AG04450 (cell line): ENCODE measurements at regions not wholly inside any gene's neighbourhood (a gene's known extent, or its start where the extent isn't known, plus 50 kb on each side); places are given as distances from the start of the nearest gene placed in this dataset.

Experiments
- CTCF ChIA-PET: fragments of 300-600, 350-600 bp; formaldehyde crosslinking; extraction: SDS; loops from one replicate; lab custom pipeline; 2022; ENCODE audit warnings: antibody characterized with exemption, inconsistent platforms; lab: Charles Lee
- POLR2A ChIA-PET: fragments of 350-600 bp; formaldehyde crosslinking; extraction: SDS; loops from one replicate; lab custom pipeline; 2021; ENCODE audit warnings: antibody characterized with exemption, inconsistent platforms; lab: Yijun Ruan, JAX
- DNase-seq: peaks from one replicate; pipeline ENCODE4 v3.0.0-alpha.2; 2011; ENCODE audit warnings: low read depth, low spot score
- H3K27ac ChIP-seq: one replicate; pipeline ENCODE4 v1.5.1; 2012; ENCODE audit warnings: low read depth, low read length, control low read depth
- H3K27me3 ChIP-seq: one replicate; pipeline ENCODE4 v1.6.0; 2012; ENCODE audit warnings: low read length; ENCODE audit not compliant: control insufficient read depth, insufficient read depth
- H3K4me3 ChIP-seq: 2 replicates; pipeline ENCODE4 v1.5.1; 2011; ENCODE audit warnings: mild to moderate bottlenecking, low read depth, low read length, control low read depth
- H3K9me3 ChIP-seq: 2 replicates; pipeline ENCODE4 v1.5.1; 2012; ENCODE audit warnings: low read length; ENCODE audit not compliant: control insufficient read depth, insufficient read depth
- CTCF ChIP-seq: IDR thresholded peaks from 2 replicates; pipeline ENCODE4 v1.5.1; 2011; ENCODE audit warnings: low read depth, low read length, control low read depth, inconsistent platforms

DNA sequence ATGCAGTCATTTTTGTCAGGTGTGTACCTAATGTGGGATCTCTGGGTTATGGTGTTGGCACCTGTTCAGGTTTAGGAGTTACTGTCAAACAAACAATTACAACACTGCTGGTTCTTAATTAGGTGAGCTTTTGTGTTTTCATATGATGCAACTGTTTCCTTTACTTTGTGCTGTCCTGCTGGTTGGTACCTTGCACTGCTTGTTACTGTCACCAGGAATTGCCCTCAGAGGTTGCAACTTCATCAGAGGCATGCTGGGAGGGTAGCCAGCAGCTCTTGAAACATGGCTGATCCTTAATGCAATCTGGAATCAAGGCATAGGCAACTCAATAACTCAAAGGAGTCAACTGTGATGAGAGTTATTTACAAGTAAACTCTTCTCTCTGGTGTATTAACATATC, 400.3 kb downstream of the MIAT start:
- no peak for TF ChIP-seq CTCF
- Histone ChIP-seq H3K27me3 (peaks cover 34% of the 10 kb centered on the region), H3K4me3 (no peak overlapping the region), H3K27ac (no peak overlapping the region), H3K9me3 (no peaks in the 10 kb centered on the region)
- DNase-seq = no peak
- POLR2A ChIA-PET = no interaction called here
- CTCF ChIA-PET = no interaction called here

DNA sequence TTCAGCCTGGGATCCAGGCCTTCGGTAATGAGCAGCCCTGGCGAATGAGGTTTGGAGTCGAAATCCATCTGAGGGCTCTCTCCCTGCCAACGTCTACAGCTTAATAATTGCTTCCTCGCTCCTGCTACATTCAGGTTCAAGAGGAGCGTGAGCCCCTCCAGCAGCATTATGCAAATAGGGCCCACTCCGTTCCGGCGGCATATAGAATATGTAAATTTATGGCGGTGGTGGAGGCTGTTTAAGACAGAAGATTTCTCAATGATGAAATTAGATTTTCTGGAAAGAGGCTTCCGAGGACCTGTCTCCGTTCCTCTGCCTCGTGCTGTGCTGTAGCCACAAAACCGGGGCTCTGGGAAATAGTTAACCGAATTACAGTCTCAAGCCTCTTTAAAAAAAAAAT, 402.8 kb downstream of the MIAT start:
- no peaks in the 10 kb centered on the region for H3K9me3 ChIP-seq
- ChIA-PET POLR2A (no interaction called here), CTCF (no interaction called here)
- H3K27me3 ChIP-seq = peaks cover 42% of the 10 kb centered on the region
- no peak overlapping the region for H3K4me3 ChIP-seq
- no peak overlapping the region for H3K27ac ChIP-seq
- no peak for DNase-seq
- TF ChIP-seq CTCF = no peak

GRCh38 chr22:27062910-27063309, 405.5 kb downstream of the MIAT start:
- CTCF ChIA-PET = no interaction called here
- no peak for TF ChIP-seq CTCF
- DNase-seq = no peak
- Histone ChIP-seq H3K27ac (no peak overlapping the region), H3K4me3 (no peak overlapping the region), H3K9me3 (no peaks in the 10 kb centered on the region), H3K27me3 (peaks cover 40% of the 10 kb centered on the region)
- POLR2A ChIA-PET = no interaction called here

DNA sequence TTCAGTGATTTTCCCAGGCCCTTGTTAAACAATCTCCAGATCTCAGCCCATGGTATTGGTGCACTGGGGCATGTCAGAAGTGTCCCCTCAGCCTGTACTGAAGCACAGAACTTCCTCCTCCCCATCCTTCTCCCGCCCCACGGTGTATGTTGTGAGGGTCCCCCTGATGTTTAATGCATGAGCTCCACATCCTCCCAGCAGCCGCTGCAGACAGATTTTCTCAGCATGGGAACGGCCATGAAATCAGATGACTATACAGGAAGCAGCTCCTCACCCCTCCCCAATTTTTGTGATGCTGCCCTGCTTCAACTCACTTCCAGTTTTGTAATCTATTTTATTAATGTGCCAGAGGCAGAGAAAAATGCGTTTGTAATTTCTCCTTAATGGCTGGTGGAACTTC, 406.0 kb downstream of the MIAT start:
- ChIA-PET POLR2A (no interaction called here), CTCF (no interaction called here)
- H3K4me3 ChIP-seq = no peak overlapping the region
- no peak overlapping the region for H3K27ac ChIP-seq
- DNase-seq = no peak
- no peak for TF ChIP-seq CTCF
- H3K9me3 ChIP-seq = no peaks in the 10 kb centered on the region
- peaks cover 37% of the 10 kb centered on the region for H3K27me3 ChIP-seq

DNA sequence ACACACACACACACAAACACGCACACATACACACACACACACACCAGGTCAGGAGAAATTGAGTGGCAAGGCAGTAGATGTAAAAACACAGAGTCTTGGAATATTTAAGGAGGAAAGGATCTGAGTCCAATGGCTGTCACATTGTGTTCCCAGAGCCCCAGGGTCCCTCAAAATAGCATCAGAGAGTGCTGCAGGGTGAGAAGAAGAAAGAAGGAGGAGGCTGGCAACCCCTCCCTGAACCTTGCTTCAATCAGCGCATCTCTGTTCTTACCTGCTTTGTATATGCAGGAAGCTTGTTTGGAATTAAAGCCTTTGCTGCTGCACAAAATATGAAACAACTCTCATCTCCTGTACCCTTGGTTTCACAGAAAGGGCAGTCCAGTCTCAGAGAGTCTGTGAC, 406.5 kb downstream of the MIAT start:
- POLR2A ChIA-PET = no interaction called here
- TF ChIP-seq CTCF = no peak
- no peak for DNase-seq
- Histone ChIP-seq H3K9me3 (no peaks in the 10 kb centered on the region), H3K27me3 (peaks cover 37% of the 10 kb centered on the region), H3K27ac (no peak overlapping the region), H3K4me3 (no peak overlapping the region)
- CTCF ChIA-PET = no interaction called here
